H9 (cell line): ENCODE measurements at regions not wholly inside any gene's neighbourhood (a gene's known extent, or its start where the extent isn't known, plus 50 kb on each side); places are given as distances from the start of the nearest gene placed in this dataset.
"Not testable (repeated sequence)": the region's sequence is repeated elsewhere in the genome, so short reads cannot be mapped to it uniquely, and the experiment has no call there.

ENCODE experiments used
- DNase-seq: peaks from one replicate; pipeline ENCODE4 v3.0.0-alpha.2; 2017
- H2AFZ ChIP-seq: one replicate; pipeline ENCODE4 v1.6.1; 2013; ENCODE audit warnings: mild to moderate bottlenecking, low read length, control low read depth, moderate library complexity
- H2AK5ac ChIP-seq: 2 replicates; pipeline ENCODE4 v1.6.1; 2013; ENCODE audit warnings: low read length, control low read depth, mixed read lengths; ENCODE audit not compliant: insufficient read length
- H2BK120ac ChIP-seq: one replicate; pipeline ENCODE4 v1.6.1; 2013; ENCODE audit warnings: low read depth, mild to moderate bottlenecking, low read length, control low read depth, inconsistent platforms; ENCODE audit not compliant: poor library complexity, severe bottlenecking
- H2BK12ac ChIP-seq: 2 replicates; pipeline ENCODE4 v1.6.1; 2013; ENCODE audit warnings: low read length, control low read depth, mixed read lengths, low read depth; ENCODE audit not compliant: insufficient read length
- H2BK15ac ChIP-seq: 2 replicates; pipeline ENCODE4 v1.6.1; 2013; ENCODE audit warnings: low read depth, low read length, control low read depth
- H2BK20ac ChIP-seq: one replicate; pipeline ENCODE4 v1.6.1; 2013; ENCODE audit warnings: low read depth, mild to moderate bottlenecking, low read length, control low read depth, inconsistent platforms; ENCODE audit not compliant: poor library complexity, severe bottlenecking
- H2BK5ac ChIP-seq: 2 replicates; pipeline ENCODE4 v1.6.1; 2013; ENCODE audit warnings: low read length, control low read depth, mixed read lengths; ENCODE audit not compliant: insufficient read length
- H3K14ac ChIP-seq: 2 replicates; pipeline ENCODE4 v1.6.1; 2013; ENCODE audit warnings: low read length, control low read depth; ENCODE audit not compliant: insufficient read depth
- H3K18ac ChIP-seq: 2 replicates; pipeline ENCODE4 v1.6.1; 2013; ENCODE audit warnings: low read depth, mild to moderate bottlenecking, mixed read lengths, low read length, control low read depth; ENCODE audit not compliant: insufficient read length
- H3K23ac ChIP-seq: 2 replicates; pipeline ENCODE4 v1.6.1; 2013; ENCODE audit warnings: low read length, control low read depth, mixed read lengths, low read depth; ENCODE audit not compliant: insufficient read length
- H3K23me2 ChIP-seq: 2 replicates; pipeline ENCODE4 v1.6.1; 2013; ENCODE audit warnings: low read depth, mild to moderate bottlenecking, mixed read lengths, low read length, control low read depth; ENCODE audit not compliant: insufficient read length, poor library complexity, severe bottlenecking
- H3K27ac ChIP-seq: 2 replicates; pipeline ENCODE4 v1.5.1; 2013; ENCODE audit warnings: low read length, control low read depth, mixed read lengths, low read depth; ENCODE audit not compliant: insufficient read length
- H3K27me3 ChIP-seq: 2 replicates; pipeline ENCODE4 v1.6.1; 2013; ENCODE audit warnings: low read length, control low read depth, inconsistent platforms; ENCODE audit not compliant: insufficient read depth
- H3K4ac ChIP-seq: 2 replicates; pipeline ENCODE4 v1.6.1; 2013; ENCODE audit warnings: low read depth, mild to moderate bottlenecking, control low read depth, inconsistent platforms, low read length, moderate library complexity
- H3K4me1 ChIP-seq: 2 replicates; pipeline ENCODE4 v1.6.1; 2013; ENCODE audit warnings: low read length, control low read depth, inconsistent platforms; ENCODE audit not compliant: insufficient read depth
- H3K4me2 ChIP-seq: 2 replicates; pipeline ENCODE4 v1.6.1; 2013; ENCODE audit warnings: low read length, control low read depth, mixed read lengths; ENCODE audit not compliant: insufficient read length, insufficient read depth
- H3K56ac ChIP-seq: 2 replicates; pipeline ENCODE4 v1.6.1; 2013; ENCODE audit warnings: low read depth, mild to moderate bottlenecking, mixed read lengths, low read length, control low read depth; ENCODE audit not compliant: insufficient read length
- H3K79me1 ChIP-seq: 2 replicates; pipeline ENCODE4 v1.6.1; 2013; ENCODE audit warnings: low read depth, mild to moderate bottlenecking, moderate library complexity, low read length, control low read depth, inconsistent platforms; ENCODE audit not compliant: insufficient read depth, poor library complexity, severe bottlenecking
- H3K79me2 ChIP-seq: 2 replicates; pipeline ENCODE4 v1.6.1; 2013; ENCODE audit warnings: low read length, control low read depth, inconsistent platforms; ENCODE audit not compliant: insufficient read depth
- H3K9ac ChIP-seq: 2 replicates; pipeline ENCODE4 v1.6.1; 2013; ENCODE audit warnings: low read length, control low read depth, mixed read lengths; ENCODE audit not compliant: insufficient read length; ENCODE audit errors: extremely low read depth
- H3K9me3 ChIP-seq: one replicate; pipeline ENCODE4 v1.6.1; 2013; ENCODE audit warnings: low read depth, low read length, inconsistent platforms; ENCODE audit not compliant: control insufficient read depth
- H3T11ph ChIP-seq: one replicate; pipeline ENCODE4 v1.6.1; 2013; ENCODE audit warnings: mild to moderate bottlenecking, low read length, control low read depth, inconsistent platforms
- H4K20me1 ChIP-seq: one replicate; pipeline ENCODE4 v1.6.1; 2013; ENCODE audit not compliant: control insufficient read depth, insufficient read length, insufficient read depth
- H4K5ac ChIP-seq: 2 replicates; pipeline ENCODE4 v1.6.1; 2013; ENCODE audit warnings: low read depth, mild to moderate bottlenecking, mixed read lengths, low read length, control low read depth; ENCODE audit not compliant: insufficient read length
- H4K8ac ChIP-seq: replicated peaks from 2 replicates; pipeline ENCODE4 v1.6.1; 2013; ENCODE audit warnings: low read length, control low read depth, mixed read lengths, low read depth; ENCODE audit not compliant: insufficient read length
- H4K91ac ChIP-seq: 2 replicates; pipeline ENCODE4 v1.6.1; 2013; ENCODE audit warnings: low read depth, mild to moderate bottlenecking, moderate library complexity, mixed read lengths, low read length, control low read depth; ENCODE audit not compliant: insufficient read length
- H3K27ac Mint-ChIP-seq, 3 experiments: 2 replicates in 2 of 3; 3 replicates in 1 of 3; pipeline ENCODE4 v1.8.0; 2020 to 2021; ENCODE audit warnings: mixed read lengths in 3 of 3, mild to moderate bottlenecking in 1 of 3, moderate library complexity in 1 of 3
- H3K27me3 Mint-ChIP-seq: 2 replicates; pipeline ENCODE4 v1.8.0; 2021; ENCODE audit warnings: low read depth, mild to moderate bottlenecking, moderate library complexity, mixed read lengths
- H3K36me3 Mint-ChIP-seq, 3 experiments: 2 replicates in 2 of 3; 3 replicates in 1 of 3; pipeline ENCODE4 v1.8.0; 2020 to 2021; ENCODE audit warnings: low read depth in 3 of 3, mixed read lengths in 3 of 3; ENCODE audit not compliant: insufficient read depth in 1 of 3
- H3K4me1 Mint-ChIP-seq, 2 experiments: 2 replicates each; pipeline ENCODE4 v1.8.0; 2020; ENCODE audit warnings: mixed read lengths in 2 of 2
- H3K4me3 Mint-ChIP-seq, 2 experiments: 2 replicates in 1 of 2; 3 replicates in 1 of 2; pipeline ENCODE4 v1.8.0; 2020 to 2021; ENCODE audit warnings: mild to moderate bottlenecking in 2 of 2, mixed read lengths in 2 of 2, moderate library complexity in 1 of 2
- H3K9me3 Mint-ChIP-seq, 2 experiments: 2 replicates in 1 of 2; 3 replicates in 1 of 2; pipeline ENCODE4 v1.8.0; 2020; ENCODE audit warnings: mild to moderate bottlenecking in 2 of 2, mixed read lengths in 2 of 2, moderate library complexity in 1 of 2
- WGBS: extraction: QIAGEN DNeasy Blood & Tissue Kit; methylation state at CpG from one replicate; pipeline ENCODE4 v1.1.7; 2013; ENCODE audit warnings: missing lambda C conversion rate, low lambda C conversion rate, mixed read lengths; ENCODE audit not compliant: insufficient read length; ENCODE audit errors: extremely low coverage; 5-methylcytosine and 5-hydroxymethylcytosine counted together

DNA sequence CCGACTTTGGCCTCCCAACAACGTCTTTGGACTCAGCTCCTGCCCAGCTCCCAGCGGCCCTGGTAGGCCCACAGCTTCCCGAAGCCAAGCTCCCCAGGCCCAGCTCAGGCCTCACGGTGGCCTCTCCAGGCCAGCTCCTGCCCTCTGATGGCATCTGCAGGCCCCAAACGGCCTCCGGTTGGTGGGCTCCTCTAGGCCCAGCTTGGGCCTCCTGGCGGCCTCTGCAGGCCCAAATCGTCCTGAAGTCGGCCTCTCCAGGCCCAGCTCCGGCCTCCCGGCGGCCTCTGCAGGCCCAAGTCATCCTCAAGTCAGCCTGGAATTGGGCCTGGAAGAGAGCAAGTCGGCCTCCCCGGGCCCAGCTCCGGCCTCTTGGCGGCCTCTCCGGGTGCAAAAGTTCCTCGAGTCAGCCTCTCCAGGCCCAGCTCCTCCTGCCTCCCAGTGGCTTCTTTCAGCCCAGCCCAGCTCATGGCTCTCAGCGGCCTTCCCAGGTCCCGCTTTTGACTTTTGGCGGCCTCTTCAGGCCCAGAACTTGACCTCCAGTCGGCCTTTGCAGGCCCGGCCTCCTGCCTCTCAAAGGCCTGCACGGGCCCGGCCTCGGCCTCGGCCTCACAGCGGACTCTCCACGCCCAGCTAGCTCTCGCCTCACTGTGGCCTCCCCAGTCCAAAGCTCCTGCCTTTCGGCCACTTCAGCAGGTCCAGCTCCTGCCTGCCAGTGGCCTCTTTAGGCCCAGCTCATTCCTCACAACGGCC lies 50.9 kb upstream of the METTL14 start:
- not testable (repeated sequence) for H3T11ph ChIP-seq, H4K5ac ChIP-seq, H4K8ac ChIP-seq, H3K4me1 ChIP-seq, H3K27ac Mint-ChIP-seq, H3K4ac ChIP-seq, DNase-seq, H3K27me3 ChIP-seq, H3K4me2 ChIP-seq, H3K9me3 Mint-ChIP-seq, H2BK5ac ChIP-seq, H3K27ac ChIP-seq, H3K9ac ChIP-seq, H3K14ac ChIP-seq, H3K27me3 Mint-ChIP-seq, H2BK12ac ChIP-seq, H3K4me3 Mint-ChIP-seq, H4K91ac ChIP-seq, H3K79me2 ChIP-seq, H2AK5ac ChIP-seq, H3K18ac ChIP-seq, H3K79me1 ChIP-seq, H3K4me1 Mint-ChIP-seq, H3K9me3 ChIP-seq, H3K23ac ChIP-seq, H2BK15ac ChIP-seq, H2BK120ac ChIP-seq, H3K56ac ChIP-seq, H4K20me1 ChIP-seq, H2BK20ac ChIP-seq, H3K23me2 ChIP-seq, H2AFZ ChIP-seq
- H3K36me3 Mint-ChIP-seq = peaks cover 18 to 41% (median 27%) of the 10 kb centered on the region in 3 experiments
- no CpG with 5 or more reads among the region's 33 CpGs for WGBS
